Endodermal cell (in vitro differentiated cells): ENCODE measurements at regions not wholly inside any gene's neighbourhood (a gene's known extent, or its start where the extent isn't known, plus 50 kb on each side); places are given as distances from the start of the nearest gene placed in this dataset.

Experiments used
- DNase-seq: peaks from one replicate; pipeline ENCODE4 v3.0.0-alpha.2; 2017
- H3K27ac ChIP-seq: 2 replicates; pipeline ENCODE4 v1.5.1; 2013; ENCODE audit warnings: mild to moderate bottlenecking, low read depth, low read length, moderate library complexity
- H3K27me3 ChIP-seq: 2 replicates; pipeline ENCODE4 v1.6.1; 2013; ENCODE audit warnings: mild to moderate bottlenecking, low read length, moderate library complexity; ENCODE audit not compliant: insufficient read depth, control insufficient read depth, poor library complexity, severe bottlenecking
- H3K36me3 ChIP-seq: 2 replicates; pipeline ENCODE4 v1.7.0; 2013; ENCODE audit warnings: mild to moderate bottlenecking, low read length, moderate library complexity; ENCODE audit not compliant: control insufficient read depth, insufficient read depth
- H3K4me1 ChIP-seq: one replicate; pipeline ENCODE4 v1.7.0; 2013; ENCODE audit warnings: low read length; ENCODE audit not compliant: control insufficient read depth, insufficient read depth
- H3K4me3 ChIP-seq: 2 replicates; pipeline ENCODE4 v1.5.1; 2013; ENCODE audit warnings: mild to moderate bottlenecking, low read length, moderate library complexity
- H3K9ac ChIP-seq: 2 replicates; pipeline ENCODE4 v1.6.1; 2013; ENCODE audit warnings: mild to moderate bottlenecking, low read length, moderate library complexity; ENCODE audit not compliant: poor library complexity, severe bottlenecking; ENCODE audit errors: extremely low read depth
- H3K9me3 ChIP-seq: 2 replicates; pipeline ENCODE4 v1.6.1; 2013; ENCODE audit warnings: mild to moderate bottlenecking, low read length, moderate library complexity; ENCODE audit not compliant: control insufficient read depth
- H3K27ac Mint-ChIP-seq: 2 replicates; pipeline ENCODE4 v1.8.0; 2020; ENCODE audit warnings: mixed read lengths
- H3K27me3 Mint-ChIP-seq: 2 replicates; pipeline ENCODE4 v1.8.0; 2021; ENCODE audit warnings: mild to moderate bottlenecking, mixed read lengths; ENCODE audit not compliant: insufficient read depth
- H3K36me3 Mint-ChIP-seq: 2 replicates; pipeline ENCODE4 v1.8.0; 2020; ENCODE audit warnings: low read depth, mixed read lengths
- H3K4me1 Mint-ChIP-seq: 2 replicates; pipeline ENCODE4 v1.8.0; 2020; ENCODE audit warnings: mixed read lengths
- H3K4me3 Mint-ChIP-seq: 2 replicates; pipeline ENCODE4 v1.8.0; 2020; ENCODE audit warnings: mild to moderate bottlenecking, moderate library complexity, mixed read lengths
- H3K9me3 Mint-ChIP-seq: 2 replicates; pipeline ENCODE4 v1.8.0; 2020; ENCODE audit warnings: mild to moderate bottlenecking, mixed read lengths
- WGBS, 2 experiments: methylation state at CpG; one replicate each; pipeline versions ENCODE4 v1.1.5 to v1.1.7; 2013; ENCODE audit warnings: missing lambda C conversion rate in 2 of 2, mixed read lengths in 1 of 2; ENCODE audit not compliant: insufficient coverage in 1 of 2, insufficient read length in 1 of 2; 5-methylcytosine and 5-hydroxymethylcytosine counted together
- TF ChIP-seq, protein P1 (sequence below): fragments of 200-600 bp; sonication (generic); conservative IDR thresholded peaks from 2 replicates; pipeline ENCODE4 v1.5.0; 2021; ENCODE audit warnings: antibody characterized with exemption, mild to moderate bottlenecking

DNA sequence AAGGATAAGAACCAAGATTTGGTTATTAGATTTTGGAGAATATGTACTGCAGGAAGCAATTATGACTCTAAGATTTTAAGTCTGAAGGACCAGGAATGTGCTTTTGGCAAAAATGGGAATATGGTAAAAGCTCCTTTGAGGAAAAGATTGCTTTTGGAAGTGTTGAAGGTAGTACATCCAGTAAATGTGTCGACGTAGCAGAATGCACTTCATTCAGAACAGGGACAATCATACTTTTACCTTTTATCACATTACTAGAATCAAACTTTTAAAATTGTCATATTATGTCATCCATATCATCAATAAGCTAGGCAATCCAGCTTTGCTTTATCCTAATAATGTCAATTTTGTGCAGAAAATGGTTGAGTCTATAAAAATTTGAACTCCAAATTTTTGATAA, 74.3 kb upstream of the MSTN start:
- H3K27ac Mint-ChIP-seq, result no peak overlapping the region
- Histone ChIP-seq H3K4me1 (no peaks in the 10 kb centered on the region), H3K9ac (no peak overlapping the region), H3K9me3 (peaks cover 52% of the 10 kb centered on the region), H3K36me3 (no peaks in the 10 kb centered on the region), H3K27me3 (no peaks in the 10 kb centered on the region), H3K4me3 (no peak overlapping the region), H3K27ac (no peak overlapping the region)
- H3K9me3 Mint-ChIP-seq, result peaks cover 60% of the 10 kb centered on the region
- H3K4me1 Mint-ChIP-seq, result no peaks in the 10 kb centered on the region
- no peaks in the 10 kb centered on the region for H3K27me3 Mint-ChIP-seq
- H3K36me3 Mint-ChIP-seq, result peaks cover 45% of the 10 kb centered on the region
- DNase-seq, result no peak
- H3K4me3 Mint-ChIP-seq, result no peak overlapping the region
- TF ChIP-seq, protein P1, sequence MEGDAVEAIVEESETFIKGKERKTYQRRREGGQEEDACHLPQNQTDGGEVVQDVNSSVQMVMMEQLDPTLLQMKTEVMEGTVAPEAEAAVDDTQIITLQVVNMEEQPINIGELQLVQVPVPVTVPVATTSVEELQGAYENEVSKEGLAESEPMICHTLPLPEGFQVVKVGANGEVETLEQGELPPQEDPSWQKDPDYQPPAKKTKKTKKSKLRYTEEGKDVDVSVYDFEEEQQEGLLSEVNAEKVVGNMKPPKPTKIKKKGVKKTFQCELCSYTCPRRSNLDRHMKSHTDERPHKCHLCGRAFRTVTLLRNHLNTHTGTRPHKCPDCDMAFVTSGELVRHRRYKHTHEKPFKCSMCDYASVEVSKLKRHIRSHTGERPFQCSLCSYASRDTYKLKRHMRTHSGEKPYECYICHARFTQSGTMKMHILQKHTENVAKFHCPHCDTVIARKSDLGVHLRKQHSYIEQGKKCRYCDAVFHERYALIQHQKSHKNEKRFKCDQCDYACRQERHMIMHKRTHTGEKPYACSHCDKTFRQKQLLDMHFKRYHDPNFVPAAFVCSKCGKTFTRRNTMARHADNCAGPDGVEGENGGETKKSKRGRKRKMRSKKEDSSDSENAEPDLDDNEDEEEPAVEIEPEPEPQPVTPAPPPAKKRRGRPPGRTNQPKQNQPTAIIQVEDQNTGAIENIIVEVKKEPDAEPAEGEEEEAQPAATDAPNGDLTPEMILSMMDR, result no peak
- WGBS, 2 experiments, result 95% methylated on average over 2 of the region's 2 CpGs; no CpG with 5 or more reads in 1 of the 2 experiments

DNA sequence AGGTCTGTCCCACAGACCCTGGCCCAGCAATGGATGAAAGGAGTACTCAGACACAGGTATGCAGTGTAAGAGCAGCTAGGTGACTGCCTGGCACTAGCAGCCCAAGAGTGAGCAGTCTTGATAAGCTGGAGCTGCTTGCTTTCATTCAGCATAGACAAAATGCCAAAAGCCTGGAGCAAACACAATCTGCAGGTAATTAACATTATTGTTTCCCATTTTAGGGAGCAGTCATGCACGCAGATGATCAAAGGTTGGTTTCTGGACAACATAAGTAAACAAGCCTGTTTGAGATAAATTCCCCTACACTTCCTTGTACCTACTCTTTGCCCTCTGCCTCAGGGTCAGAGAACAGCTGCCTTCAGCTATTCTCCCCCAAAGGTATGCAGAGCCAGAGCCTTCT, 73.7 kb upstream of the MSTN start:
- Mint-ChIP-seq H3K27ac (no peak overlapping the region), H3K27me3 (no peaks in the 10 kb centered on the region), H3K4me3 (no peak overlapping the region), H3K36me3 (peaks cover 40% of the 10 kb centered on the region), H3K4me1 (no peaks in the 10 kb centered on the region), H3K9me3 (peaks cover 54% of the 10 kb centered on the region)
- H3K36me3 ChIP-seq, result no peaks in the 10 kb centered on the region
- TF ChIP-seq, protein P1, result no peak
- peaks cover 47% of the 10 kb centered on the region for H3K9me3 ChIP-seq
- DNase-seq, result no peak
- 94 to 100% methylated on average over 1 of the region's 1 CpG for WGBS, 2 experiments
- H3K4me3 ChIP-seq, result no peak overlapping the region
- H3K27me3 ChIP-seq, result no peaks in the 10 kb centered on the region
- H3K9ac ChIP-seq, result no peak overlapping the region
- H3K27ac ChIP-seq, result no peak overlapping the region
- no peaks in the 10 kb centered on the region for H3K4me1 ChIP-seq

- H3K9me3 ChIP-seq, result peaks cover 4% of the 10 kb centered on the region
- H3K27ac Mint-ChIP-seq, result no peak overlapping the region
- H3K4me3 Mint-ChIP-seq, result no peak overlapping the region
- no peak overlapping the region for H3K4me3 ChIP-seq
- H3K36me3 Mint-ChIP-seq, result peaks cover 3% of the 10 kb centered on the region
- WGBS, 2 experiments, result 95% methylated on average over 1 of the region's 1 CpG; no CpG with 5 or more reads in 1 of the 2 experiments
- H3K27ac ChIP-seq, result no peak overlapping the region
- no peaks in the 10 kb centered on the region for H3K4me1 ChIP-seq
- no peaks in the 10 kb centered on the region for H3K4me1 Mint-ChIP-seq
- no peaks in the 10 kb centered on the region for H3K36me3 ChIP-seq
- TF ChIP-seq, protein P1, result no peak
- no peak overlapping the region for H3K9ac ChIP-seq
- H3K9me3 Mint-ChIP-seq, result peaks cover 3% of the 10 kb centered on the region
- DNase-seq, result no peak
- H3K27me3 ChIP-seq, result no peaks in the 10 kb centered on the region
- no peaks in the 10 kb centered on the region for H3K27me3 Mint-ChIP-seq
Observed at GRCh38 chr2:190129421-190130199, 67.1 kb upstream of the MSTN start.
